IPS DF 19.7 (cell line): ENCODE measurements at regions not wholly inside any gene's neighbourhood (a gene's known extent, or its start where the extent isn't known, plus 50 kb on each side); places are given as distances from the start of the nearest gene placed in this dataset.
"Not testable (repeated sequence)": the region's sequence is repeated elsewhere in the genome, so short reads cannot be mapped to it uniquely, and the experiment has no call there.

Experiments
- DNase-seq: peaks from one replicate; pipeline ENCODE4 v3.0.0-alpha.2; 2013; ENCODE audit warnings: low read depth, low spot score

- DNase-seq, result no peak
Measured at GRCh38 chr7:145797507-145797906, 319.1 kb upstream of the CNTNAP2 start.

DNA sequence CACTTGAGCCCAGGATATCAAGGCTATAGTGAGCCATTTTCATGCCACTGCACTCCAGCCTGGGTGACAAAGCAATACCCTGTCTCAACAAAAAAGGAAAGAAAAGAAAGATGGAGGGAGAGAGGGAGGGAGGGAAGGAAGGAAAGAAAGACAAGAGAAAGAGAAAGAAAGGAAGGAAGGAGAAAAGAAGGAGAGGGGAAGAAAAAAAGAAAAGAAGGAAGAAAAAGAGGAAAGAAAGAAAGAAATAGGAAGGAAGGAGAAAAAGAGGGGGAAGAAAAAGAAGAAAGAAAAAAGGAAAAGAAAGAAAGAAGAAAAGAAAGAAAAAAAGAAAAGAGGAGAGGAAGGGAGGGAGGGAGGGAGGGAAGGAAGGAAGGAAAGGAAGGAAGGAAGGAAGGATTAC, 321.5 kb upstream of the CNTNAP2 start:
- DNase-seq, result no peak

DNA sequence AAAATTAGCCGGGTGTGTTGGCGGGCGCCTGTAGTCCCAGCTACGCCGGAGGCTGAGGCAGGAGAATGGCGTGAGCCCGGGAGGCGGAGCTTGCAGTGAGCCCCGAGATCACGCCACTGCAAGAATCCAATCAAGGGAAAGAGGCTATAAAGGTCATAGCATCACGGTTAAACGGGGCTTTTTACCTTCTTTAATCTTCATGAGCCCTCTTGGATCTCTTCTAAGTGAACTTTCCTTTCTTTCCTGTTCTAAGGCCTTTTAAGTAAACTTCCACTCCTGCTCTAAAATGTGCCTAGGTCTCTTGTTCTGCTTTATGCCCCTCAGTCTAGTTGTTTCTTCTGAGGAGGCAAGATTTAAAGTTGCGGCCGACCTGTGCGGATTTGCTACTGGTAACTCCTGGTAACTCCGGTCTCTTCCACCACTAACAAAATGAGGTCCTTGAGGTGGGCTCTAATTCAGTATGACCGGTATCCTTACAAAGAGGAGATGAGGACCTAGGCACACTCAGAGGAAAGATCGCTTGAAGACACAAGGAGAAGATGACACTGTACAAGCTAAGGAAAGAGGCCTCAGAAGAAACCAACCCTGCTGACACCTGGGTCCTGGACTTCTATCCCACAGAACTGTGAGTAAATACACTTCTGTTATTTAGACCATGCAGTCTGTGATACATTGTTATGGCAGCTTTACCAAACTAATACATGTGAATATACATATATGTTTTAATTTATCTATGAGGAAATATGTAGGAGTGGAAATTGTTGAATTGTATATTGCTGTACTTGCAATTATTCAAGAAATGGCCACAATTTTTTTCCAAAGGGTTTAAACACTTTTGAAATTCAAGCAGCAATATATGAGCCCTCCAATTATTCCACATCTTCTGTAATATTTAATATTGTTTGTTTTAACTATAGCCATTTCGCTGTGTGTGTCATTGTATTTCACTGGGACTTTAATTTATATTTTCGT, 331.5 kb upstream of the CNTNAP2 start:
- no peak for DNase-seq

- DNase-seq, result not testable (repeated sequence)
Measured at GRCh38 chr7:145781388-145781787, 335.2 kb upstream of the CNTNAP2 start.

GRCh38 chr7:145779140-145779539, 337.5 kb upstream of the CNTNAP2 start:
- DNase-seq, result no peak

- no peak for DNase-seq
Measured at GRCh38 chr7:145774777-145775176, 341.8 kb upstream of the CNTNAP2 start.

GRCh38 chr7:145753004-145753403, 363.6 kb upstream of the CNTNAP2 start:
- DNase-seq, result no peak

DNA sequence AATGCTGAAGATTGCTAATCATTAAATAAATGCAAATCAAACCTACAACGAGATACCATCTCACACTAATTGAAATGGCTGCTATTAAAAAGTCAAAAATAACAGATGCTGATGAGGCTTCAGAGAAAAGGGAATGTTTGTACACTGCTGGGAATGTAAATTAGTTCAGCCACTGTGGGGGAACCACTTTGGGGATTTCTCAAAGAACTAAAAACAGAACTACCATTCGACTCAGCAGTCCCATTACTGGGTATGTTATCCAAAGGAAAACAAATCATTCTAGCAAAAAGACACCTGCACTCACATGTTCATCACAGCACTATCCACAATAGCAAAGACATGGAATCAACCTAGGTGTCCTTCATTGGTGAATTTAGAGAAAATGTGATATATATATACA, 379.0 kb upstream of the CNTNAP2 start:
- no peak for DNase-seq

- no peak for DNase-seq
Measured at GRCh38 chr7:145735061-145735460, 381.5 kb upstream of the CNTNAP2 start.

DNA sequence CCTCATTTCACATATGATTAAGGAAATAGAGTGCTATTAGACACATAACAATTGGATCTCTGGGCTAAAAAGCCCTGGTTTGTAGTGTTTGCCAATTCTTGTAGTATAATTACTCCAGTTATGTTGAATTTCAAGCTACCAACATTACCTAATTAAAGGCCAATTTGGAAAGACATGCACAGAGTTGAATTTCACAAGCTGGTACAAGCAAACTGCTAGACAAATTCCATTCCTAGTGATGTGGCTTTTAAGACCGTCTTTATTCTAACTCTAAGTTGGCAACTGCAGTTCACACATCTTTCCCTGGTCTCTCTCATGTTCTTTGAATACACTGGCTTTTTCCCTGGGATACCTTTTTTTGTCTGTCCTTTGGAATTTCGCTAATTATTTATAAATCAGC, 384.1 kb upstream of the CNTNAP2 start:
- no peak for DNase-seq

DNA sequence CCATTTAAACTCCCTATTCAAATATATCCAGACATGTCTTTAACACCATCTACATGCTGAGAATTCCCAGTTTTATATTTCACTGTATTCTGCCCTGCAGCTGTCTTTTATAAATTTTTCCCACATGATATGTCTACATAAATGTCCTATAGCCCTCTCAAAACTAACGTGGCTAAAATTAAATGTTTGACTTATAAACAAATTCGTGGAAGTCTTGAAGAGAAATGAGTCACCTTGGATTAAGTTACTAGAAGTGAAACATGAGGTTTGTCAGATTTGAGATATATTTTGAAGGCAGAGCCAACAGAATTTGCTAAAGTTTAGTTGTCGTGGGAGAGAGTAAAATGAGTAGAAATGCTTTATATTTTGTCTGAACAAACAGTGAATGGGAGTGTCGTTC, 386.9 kb upstream of the CNTNAP2 start:
- DNase-seq, result no peak

DNA sequence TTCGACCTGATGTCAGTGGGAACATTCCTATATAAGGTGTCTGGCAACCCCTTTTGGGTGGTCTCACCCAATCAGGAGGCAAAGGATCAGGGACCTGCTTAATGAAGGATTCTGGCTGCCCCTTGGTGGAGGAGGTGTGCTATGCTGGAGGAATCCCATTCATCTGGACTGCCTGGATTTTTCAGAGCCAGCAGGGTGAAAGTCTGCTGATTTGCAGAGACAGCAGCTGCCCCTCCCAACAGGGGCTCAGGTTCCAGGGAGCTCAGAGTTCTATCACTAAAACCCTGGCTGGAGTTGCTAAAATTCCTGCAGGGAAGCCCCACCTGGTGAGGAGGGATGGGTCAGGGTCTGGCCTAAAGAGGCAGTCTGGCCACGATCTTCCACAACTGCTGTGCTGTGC, 398.5 kb upstream of the CNTNAP2 start:
- DNase-seq, result peak; percentile 40

DNA sequence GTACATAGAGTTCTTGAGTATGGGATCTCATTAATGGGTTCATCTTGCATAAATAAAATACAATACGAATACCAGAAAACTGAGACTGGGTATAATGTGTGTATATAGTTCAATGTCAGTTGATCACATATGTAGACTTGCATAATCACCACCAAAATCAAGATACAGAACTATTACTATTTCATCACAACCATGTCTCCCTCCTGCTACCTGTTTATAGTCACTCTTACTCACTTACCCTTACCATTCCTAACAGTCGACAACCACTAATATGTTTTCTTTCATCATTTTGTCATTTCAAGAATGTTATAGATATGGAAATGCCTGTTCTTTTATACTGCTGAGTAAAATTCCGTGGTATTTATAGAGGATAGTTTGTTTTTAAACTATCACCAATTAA, 416.1 kb upstream of the CNTNAP2 start:
- DNase-seq, result no peak

- DNase-seq, result no peak
Measured at GRCh38 chr7:145698526-145699262, 417.9 kb upstream of the CNTNAP2 start.

DNA sequence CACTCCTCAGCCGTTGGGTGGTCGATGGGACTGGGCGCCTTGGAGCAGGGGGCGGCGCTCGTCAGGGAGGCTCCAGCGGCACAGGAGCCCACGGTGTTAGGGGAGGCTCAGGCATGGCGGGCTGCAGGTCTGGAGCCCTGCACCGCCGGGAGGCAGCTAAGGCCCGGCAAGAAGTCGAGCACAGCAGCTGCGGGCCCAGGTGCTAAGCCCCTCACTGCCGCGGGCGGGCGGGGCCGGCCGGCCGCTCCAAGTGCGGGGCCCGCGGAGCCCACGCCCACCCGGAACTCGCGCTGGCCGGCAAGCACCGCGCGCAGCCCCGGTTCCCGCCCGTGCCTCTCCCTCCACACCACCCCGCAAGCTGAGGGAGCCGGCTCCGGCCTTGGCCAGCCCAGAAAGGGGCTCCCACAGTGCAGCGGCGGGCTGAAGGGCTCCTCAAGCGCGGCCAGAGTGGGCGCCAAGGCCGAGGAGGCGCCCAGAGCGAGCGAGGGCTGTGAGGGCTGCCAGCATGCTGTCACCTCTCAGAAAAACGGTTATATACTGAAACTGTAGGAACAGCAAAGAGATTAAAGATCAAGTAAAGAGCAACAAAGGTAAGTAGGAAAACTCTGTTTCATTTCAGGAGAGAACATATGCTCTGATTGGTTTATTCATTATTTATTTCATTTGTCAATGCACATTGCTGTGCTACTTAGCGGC, 419.0 kb upstream of the CNTNAP2 start:
- DNase-seq, result not testable (repeated sequence)

GRCh38 chr7:145696071-145696470, 420.5 kb upstream of the CNTNAP2 start:
- DNase-seq, result no peak

- no peak for DNase-seq
Measured at GRCh38 chr7:145692237-145692950, 424.2 kb upstream of the CNTNAP2 start.

DNA sequence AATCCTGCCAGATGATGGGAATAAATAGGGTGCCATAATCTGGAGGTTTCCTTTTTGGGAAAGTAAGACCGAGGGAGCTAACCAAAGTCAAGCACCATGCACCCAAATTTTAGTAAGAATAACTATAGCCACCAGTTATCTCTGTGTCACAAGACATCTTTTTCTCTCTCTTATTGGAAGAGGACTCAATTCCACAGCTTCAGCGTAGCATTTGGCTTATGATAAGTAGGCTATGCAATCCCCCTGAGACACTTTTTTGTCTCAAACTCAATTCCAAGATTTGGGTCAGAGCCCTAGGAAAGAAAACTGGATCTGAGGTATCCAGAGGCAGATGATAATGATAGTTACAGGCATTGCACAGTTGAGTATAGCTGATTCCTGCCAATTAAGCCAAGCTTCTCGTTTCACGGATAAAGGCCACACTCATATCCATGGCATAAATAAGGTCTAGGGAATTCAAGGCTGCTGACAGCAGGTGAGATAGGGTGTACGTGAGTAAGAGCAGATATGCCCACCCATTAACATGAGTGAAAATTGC, 425.2 kb upstream of the CNTNAP2 start:
- DNase-seq, result no peak

DNA sequence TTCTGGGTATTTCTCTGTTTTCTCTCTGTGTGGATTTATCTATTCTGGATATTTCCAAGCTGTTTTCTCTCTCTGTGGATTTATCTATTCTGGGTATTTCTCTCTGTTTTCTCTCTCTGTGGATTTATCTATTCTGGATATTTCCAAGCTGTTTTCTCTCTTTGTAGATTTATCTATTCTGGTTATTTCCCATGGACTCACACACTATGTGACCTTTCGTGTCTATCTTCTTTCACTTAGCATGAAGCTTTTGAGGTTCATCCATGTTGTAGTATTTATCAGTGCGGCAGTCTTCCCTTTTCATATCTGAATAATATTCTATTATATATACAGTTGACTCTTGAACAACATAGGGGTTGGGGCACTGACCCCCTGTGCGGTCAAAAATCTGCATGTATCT, 435.0 kb upstream of the CNTNAP2 start:
- no peak for DNase-seq

- DNase-seq, result no peak
Measured at GRCh38 chr7:145681159-145681558, 435.4 kb upstream of the CNTNAP2 start.
